OCI-LY1 (cell line): ENCODE measurements at regions not wholly inside any gene's neighbourhood (a gene's known extent, or its start where the extent isn't known, plus 50 kb on each side); places are given as distances from the start of the nearest gene placed in this dataset.

Experiments
- H2AFZ ChIP-seq: fragments of 200-600 bp; sonication (generic), shearing (Covaris generic); 2 replicates; pipeline ENCODE4 v1.6.0; 2014; ENCODE audit warnings: antibody characterized with exemption, mild to moderate bottlenecking, low read length
- H3F3A ChIP-seq: fragments of 200-600 bp; sonication (generic), shearing (Covaris generic); 2 replicates; pipeline ENCODE4 v1.6.0; 2014; ENCODE audit warnings: mild to moderate bottlenecking, antibody characterized with exemption, low read length, moderate library complexity; ENCODE audit not compliant: insufficient read depth
- H3K27ac ChIP-seq: fragments of 200-600 bp; sonication (generic); 2 replicates; pipeline ENCODE4 v1.5.1; 2014; ENCODE audit warnings: low read length, mixed run types, mild to moderate bottlenecking, low read depth; ENCODE audit not compliant: poor library complexity, severe bottlenecking
- H3K27me3 ChIP-seq: fragments of 200-600 bp; sonication (generic); 2 replicates; pipeline ENCODE4 v1.6.0; 2014; ENCODE audit warnings: antibody characterized with exemption, mild to moderate bottlenecking, low read length, moderate library complexity; ENCODE audit not compliant: insufficient read depth
- H3K36me3 ChIP-seq: fragments of 200-600 bp; sonication (generic); 2 replicates; pipeline ENCODE4 v1.6.1; 2014; ENCODE audit warnings: mild to moderate bottlenecking, antibody characterized with exemption, low read length, moderate library complexity, mixed read lengths; ENCODE audit not compliant: insufficient read depth
- H3K4me1 ChIP-seq: fragments of 200-600 bp; sonication (generic); 2 replicates; pipeline ENCODE4 v1.5.1; 2014; ENCODE audit warnings: mild to moderate bottlenecking, low read length, moderate library complexity; ENCODE audit not compliant: insufficient read depth, severe bottlenecking
- H3K4me2 ChIP-seq: fragments of 200-600 bp; sonication (generic), shearing (Covaris generic); 2 replicates; pipeline ENCODE4 v1.6.1; 2014; ENCODE audit warnings: low read length
- H3K4me3 ChIP-seq: fragments of 200-600 bp; sonication (generic); 2 replicates; pipeline ENCODE4 v1.5.1; 2014; ENCODE audit warnings: low read length, low read depth, mild to moderate bottlenecking, mixed read lengths; ENCODE audit not compliant: poor library complexity, severe bottlenecking
- H3K79me2 ChIP-seq: fragments of 200-600 bp; shearing (Covaris generic); 2 replicates; pipeline ENCODE4 v1.6.1; 2016; ENCODE audit warnings: mixed run types, low read length, mixed read lengths; ENCODE audit not compliant: insufficient read depth
- H3K9ac ChIP-seq: fragments of 200-600 bp; sonication (generic), shearing (Covaris generic); 2 replicates; pipeline ENCODE4 v1.6.1; 2014; ENCODE audit warnings: mild to moderate bottlenecking, low read length, mixed read lengths
- H3K9me2 ChIP-seq: fragments of 200-600 bp; sonication (generic), shearing (Covaris generic); 2 replicates; pipeline ENCODE4 v1.6.1; 2014; ENCODE audit warnings: low read depth, mild to moderate bottlenecking, low read length, mixed read lengths
- H3K9me3 ChIP-seq: fragments of 200-600 bp; shearing (Covaris generic); 2 replicates; pipeline ENCODE4 v1.6.1; 2014; ENCODE audit warnings: low read length, mixed read lengths
- H4K20me1 ChIP-seq: fragments of 200-600 bp; sonication (generic), shearing (Covaris generic); 2 replicates; pipeline ENCODE4 v1.6.0; 2016; ENCODE audit warnings: mild to moderate bottlenecking, low read length; ENCODE audit not compliant: insufficient read depth
- EZH2 ChIP-seq: fragments of 200-600 bp; sonication (generic), shearing (Covaris generic); IDR thresholded peaks from 2 replicates; pipeline ENCODE4 v1.8.0; 2017; ENCODE audit warnings: borderline replicate concordance, mixed run types, mild to moderate bottlenecking, antibody characterized with exemption, low read length, moderate library complexity, mixed read lengths
- TF ChIP-seq, protein P1 (sequence below): fragments of 200-600 bp; sonication (generic), shearing (Covaris generic); IDR thresholded peaks from 2 replicates; pipeline ENCODE4 v1.5.1; 2017; ENCODE audit warnings: mild to moderate bottlenecking, antibody characterized with exemption, low read length, moderate library complexity, mixed read lengths

DNA sequence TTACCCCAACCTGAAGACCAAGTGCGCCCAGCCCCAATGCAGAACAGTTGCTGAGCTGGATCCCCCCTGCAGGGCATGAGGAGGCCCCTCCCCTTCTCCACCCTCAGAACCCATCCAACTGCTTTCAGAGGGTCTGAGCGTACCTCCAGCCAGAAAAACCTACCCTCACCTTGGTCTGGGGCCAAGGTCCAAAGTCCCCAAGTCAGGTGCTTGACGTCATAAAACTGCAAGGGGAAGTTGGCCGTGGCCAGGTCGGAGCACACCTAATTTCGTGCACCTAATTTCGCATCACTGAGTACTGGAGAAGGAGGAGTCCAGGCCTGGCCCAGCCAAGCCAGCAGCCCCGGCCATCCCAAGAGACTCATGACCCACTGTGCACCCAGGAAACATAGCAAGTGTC is 289.8 kb downstream of the CTTN start:
- H3K9me2 ChIP-seq = no peaks in the 10 kb centered on the region
- no peaks in the 10 kb centered on the region for H3K36me3 ChIP-seq
- H4K20me1 ChIP-seq = no peaks in the 10 kb centered on the region
- no peak overlapping the region for H3K27ac ChIP-seq
- no peak overlapping the region for H3K9ac ChIP-seq
- H3K4me3 ChIP-seq = no peak overlapping the region
- no peak overlapping the region for H2AFZ ChIP-seq
- no peaks in the 10 kb centered on the region for H3K4me1 ChIP-seq
- TF ChIP-seq, protein P1, sequence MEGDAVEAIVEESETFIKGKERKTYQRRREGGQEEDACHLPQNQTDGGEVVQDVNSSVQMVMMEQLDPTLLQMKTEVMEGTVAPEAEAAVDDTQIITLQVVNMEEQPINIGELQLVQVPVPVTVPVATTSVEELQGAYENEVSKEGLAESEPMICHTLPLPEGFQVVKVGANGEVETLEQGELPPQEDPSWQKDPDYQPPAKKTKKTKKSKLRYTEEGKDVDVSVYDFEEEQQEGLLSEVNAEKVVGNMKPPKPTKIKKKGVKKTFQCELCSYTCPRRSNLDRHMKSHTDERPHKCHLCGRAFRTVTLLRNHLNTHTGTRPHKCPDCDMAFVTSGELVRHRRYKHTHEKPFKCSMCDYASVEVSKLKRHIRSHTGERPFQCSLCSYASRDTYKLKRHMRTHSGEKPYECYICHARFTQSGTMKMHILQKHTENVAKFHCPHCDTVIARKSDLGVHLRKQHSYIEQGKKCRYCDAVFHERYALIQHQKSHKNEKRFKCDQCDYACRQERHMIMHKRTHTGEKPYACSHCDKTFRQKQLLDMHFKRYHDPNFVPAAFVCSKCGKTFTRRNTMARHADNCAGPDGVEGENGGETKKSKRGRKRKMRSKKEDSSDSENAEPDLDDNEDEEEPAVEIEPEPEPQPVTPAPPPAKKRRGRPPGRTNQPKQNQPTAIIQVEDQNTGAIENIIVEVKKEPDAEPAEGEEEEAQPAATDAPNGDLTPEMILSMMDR = no peak
- no peak for TF ChIP-seq EZH2
- H3K27me3 ChIP-seq = no peaks in the 10 kb centered on the region
- no peak overlapping the region for H3K4me2 ChIP-seq
- no peaks in the 10 kb centered on the region for H3K79me2 ChIP-seq
- no peaks in the 10 kb centered on the region for H3F3A ChIP-seq
- H3K9me3 ChIP-seq = no peaks in the 10 kb centered on the region

DNA sequence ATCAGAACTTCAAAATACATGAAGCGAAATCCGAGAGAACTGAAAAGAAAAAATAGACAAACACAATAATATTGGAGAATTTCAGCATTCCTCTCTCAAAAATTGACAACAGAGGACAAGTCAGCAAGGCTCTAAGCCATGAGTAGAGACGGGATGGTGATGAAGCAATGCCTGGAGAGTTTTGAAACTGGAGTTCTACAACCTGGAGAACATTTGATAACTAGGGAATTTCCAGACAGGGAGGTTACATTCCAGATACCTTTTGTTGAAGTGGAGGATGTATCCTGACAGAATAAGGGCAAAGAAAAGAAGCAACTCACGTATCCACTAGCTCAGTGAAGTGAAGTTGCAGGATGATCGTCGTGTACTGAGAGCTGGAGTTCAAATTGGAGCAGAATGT is 291.4 kb downstream of the CTTN start:
- no peak overlapping the region for H3K27ac ChIP-seq
- H3K4me3 ChIP-seq = no peak overlapping the region
- H3K9ac ChIP-seq = no peak overlapping the region
- no peak for TF ChIP-seq EZH2
- TF ChIP-seq, protein P1 = no peak
- no peaks in the 10 kb centered on the region for H4K20me1 ChIP-seq
- no peak overlapping the region for H3K4me2 ChIP-seq
- no peaks in the 10 kb centered on the region for H3F3A ChIP-seq
- H3K9me2 ChIP-seq = no peaks in the 10 kb centered on the region
- no peaks in the 10 kb centered on the region for H3K36me3 ChIP-seq
- H3K9me3 ChIP-seq = no peaks in the 10 kb centered on the region
- no peaks in the 10 kb centered on the region for H3K79me2 ChIP-seq
- no peak overlapping the region for H2AFZ ChIP-seq
- H3K4me1 ChIP-seq = no peaks in the 10 kb centered on the region
- no peaks in the 10 kb centered on the region for H3K27me3 ChIP-seq

- Histone ChIP-seq H3K4me1 (no peaks in the 10 kb centered on the region), H3K4me2 (no peak overlapping the region), H3K79me2 (no peaks in the 10 kb centered on the region), H3K9me2 (no peaks in the 10 kb centered on the region), H3K27ac (no peak overlapping the region), H3K36me3 (no peaks in the 10 kb centered on the region), H3K9ac (no peak overlapping the region), H2AFZ (no peak overlapping the region), H3K4me3 (no peak overlapping the region), H3K27me3 (no peaks in the 10 kb centered on the region), H3F3A (no peaks in the 10 kb centered on the region), H3K9me3 (no peaks in the 10 kb centered on the region), H4K20me1 (no peaks in the 10 kb centered on the region)
- TF ChIP-seq EZH2 = no peak
- TF ChIP-seq, protein P1 = no peak
These were observed 293.8 kb downstream of the CTTN start for GRCh38 chr11:70692131-70692530.
